ENCODE measurements at regions not wholly inside any gene's neighbourhood (a gene's known extent, or its start where the extent isn't known, plus 50 kb on each side); places are given as distances from the start of the nearest gene placed in this dataset.

DNA sequence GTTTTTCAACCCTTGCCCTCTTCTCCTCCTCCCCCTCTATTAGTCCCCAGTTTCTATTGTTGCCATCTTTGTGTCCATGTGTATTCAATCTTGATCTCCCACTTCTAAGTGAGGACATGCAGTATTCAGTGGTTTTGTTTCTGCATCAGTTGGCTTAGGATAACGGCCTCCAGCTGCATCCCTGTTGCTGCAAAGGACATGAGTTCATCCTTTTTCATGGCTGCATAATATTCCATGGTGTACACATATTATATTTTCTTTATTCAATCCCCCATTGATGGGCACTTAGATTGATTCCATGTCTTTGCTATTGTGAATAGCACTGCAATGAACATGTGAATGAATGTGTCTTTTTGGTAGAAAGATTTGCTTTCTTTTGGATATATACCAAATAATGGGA lies 190.4 kb upstream of the LYZL1 start:
- no peak overlapping the region for H3K9ac ChIP-seq (ENCODE audit: low read depth, low read length)
- H3K4me1 ChIP-seq (ENCODE audit: insufficient read depth, low read length), result peaks cover 10% of the 10 kb centered on the region
- no peaks in the 10 kb centered on the region for H3K36me3 ChIP-seq (ENCODE audit: insufficient read depth, low read length)
- H3K9me3 ChIP-seq (ENCODE audit: control insufficient read depth, insufficient read depth, low read length), result no peaks in the 10 kb centered on the region; the same call in 1 of the 2 replicates

DNA sequence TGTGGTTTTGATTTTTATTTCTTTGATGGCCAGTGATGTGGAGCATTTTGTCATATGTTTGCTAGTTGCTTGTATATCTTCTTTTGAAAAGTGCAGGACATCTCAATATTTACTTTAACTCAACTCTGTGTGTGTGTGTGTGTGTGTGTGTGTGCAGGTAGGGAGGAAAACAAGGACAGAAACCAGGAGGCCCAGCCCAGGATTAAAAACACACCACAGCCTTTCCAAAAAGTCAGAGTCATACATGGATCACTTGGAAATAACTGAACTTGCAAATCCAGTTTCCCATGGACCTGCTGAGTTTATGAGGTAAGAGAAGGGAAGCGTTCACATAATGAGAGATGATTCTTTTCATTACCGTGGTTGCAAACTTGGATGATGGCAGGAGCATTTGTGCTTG lies 189.9 kb upstream of the LYZL1 start:
- peaks cover 10% of the 10 kb centered on the region for H3K4me1 ChIP-seq (ENCODE audit: insufficient read depth, low read length)
- H3K9ac ChIP-seq (ENCODE audit: low read depth, low read length), result no peak overlapping the region
- H3K36me3 ChIP-seq (ENCODE audit: insufficient read depth, low read length), result no peaks in the 10 kb centered on the region
- no peaks in the 10 kb centered on the region for H3K9me3 ChIP-seq (ENCODE audit: control insufficient read depth, insufficient read depth, low read length)

DNA sequence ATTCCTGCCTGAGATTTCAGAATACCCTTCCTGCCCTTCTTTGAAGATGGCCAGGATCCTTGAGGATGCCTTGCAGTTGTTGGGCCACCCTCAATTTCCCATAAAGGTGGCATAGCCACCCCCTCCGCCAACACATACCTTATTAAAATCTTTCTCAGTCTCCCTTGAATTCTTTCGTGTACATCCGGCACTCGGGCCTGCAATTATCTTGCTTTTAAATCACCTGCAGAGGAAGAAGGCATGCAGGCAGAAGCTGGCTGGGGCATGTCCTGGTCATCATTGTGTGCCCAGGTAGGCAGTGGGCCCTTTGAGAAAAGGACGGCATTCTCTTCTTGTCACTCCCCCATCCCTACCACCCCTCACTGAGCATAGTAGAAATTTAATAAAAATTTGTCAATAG lies 189.5 kb upstream of the LYZL1 start:
- Histone ChIP-seq H3K4me1 (ENCODE audit: insufficient read depth, low read length) (peaks cover 10% of the 10 kb centered on the region), H3K9ac (ENCODE audit: low read depth, low read length) (no peak overlapping the region), H3K9me3 (ENCODE audit: control insufficient read depth, insufficient read depth, low read length) (no peaks in the 10 kb centered on the region), H3K36me3 (ENCODE audit: insufficient read depth, low read length) (no peaks in the 10 kb centered on the region)

DNA sequence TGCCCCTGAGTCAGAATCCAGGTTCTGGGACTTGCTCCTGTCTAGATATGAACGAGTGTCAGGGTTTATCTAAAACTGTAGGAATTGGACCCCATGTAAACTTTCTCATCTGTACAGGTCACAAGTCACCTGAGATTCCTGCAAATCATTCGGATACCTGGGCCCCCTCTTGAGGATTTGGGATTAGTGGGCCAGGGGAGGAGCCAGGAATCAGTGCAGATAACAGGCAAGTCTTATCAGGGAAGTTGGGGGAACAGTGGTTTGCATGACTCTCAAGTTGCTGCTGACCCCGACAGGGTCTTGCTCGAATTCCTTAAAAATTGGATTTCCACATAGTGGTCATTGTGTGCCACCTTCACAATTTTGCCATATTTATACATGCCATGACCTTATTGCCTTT lies 188.4 kb upstream of the LYZL1 start:
- Histone ChIP-seq H3K9me3 (ENCODE audit: control insufficient read depth, insufficient read depth, low read length) (no peaks in the 10 kb centered on the region; the same call in 1 of the 2 replicates), H3K4me1 (ENCODE audit: insufficient read depth, low read length) (peaks cover 16% of the 10 kb centered on the region)

DNA sequence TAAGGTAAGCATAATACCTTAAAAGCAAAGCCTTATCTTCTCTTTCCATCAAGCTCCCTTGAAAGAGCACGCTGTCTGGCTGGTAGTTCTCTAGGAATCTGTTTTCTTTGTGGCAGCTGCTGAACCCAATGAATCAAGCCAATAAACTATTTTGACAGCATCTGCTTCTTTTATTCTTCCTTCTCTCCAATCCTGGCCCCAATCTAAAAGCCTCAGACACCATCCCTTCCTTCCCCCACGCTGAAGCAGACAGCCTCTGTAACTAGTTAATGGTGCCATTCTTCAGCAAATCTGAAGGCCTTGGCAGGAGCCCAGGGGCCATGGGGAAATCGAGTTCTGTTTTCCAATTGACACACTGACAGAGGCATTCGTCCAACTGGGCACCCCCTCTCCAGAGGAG lies 186.6 kb upstream of the LYZL1 start:
- no peaks in the 10 kb centered on the region for H3K36me3 ChIP-seq (ENCODE audit: insufficient read depth, low read length)
- no peaks in the 10 kb centered on the region; the same call in 1 of the 2 replicates for H3K9me3 ChIP-seq (ENCODE audit: control insufficient read depth, insufficient read depth, low read length)

More for the DNA sequence above, 188.4 kb upstream of the LYZL1 start:
- Histone ChIP-seq H3K36me3 (ENCODE audit: insufficient read depth, low read length) (no peaks in the 10 kb centered on the region), H3K9ac (ENCODE audit: low read depth, low read length) (no peak overlapping the region)

DNA sequence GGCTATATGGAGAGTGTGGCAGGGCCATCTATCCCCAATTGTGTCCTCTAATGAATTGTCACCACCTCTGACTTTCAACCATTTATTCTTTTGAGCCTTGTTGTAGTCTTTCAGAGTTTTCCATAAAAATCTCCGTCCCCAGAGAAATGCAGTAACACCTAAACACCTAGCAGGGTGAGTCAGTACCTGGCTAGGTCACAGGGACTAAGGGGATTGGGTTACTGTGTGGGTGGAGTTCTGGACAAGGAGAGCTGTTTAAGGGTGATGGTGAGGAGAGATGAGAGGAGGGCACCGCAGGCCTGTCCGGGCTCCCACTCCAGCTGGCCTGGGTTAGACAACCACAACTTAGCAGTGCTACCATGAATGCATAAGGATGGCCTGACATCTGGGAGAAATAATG lies 186.2 kb upstream of the LYZL1 start:
- peaks cover 14% of the 10 kb centered on the region for H3K4me1 ChIP-seq (ENCODE audit: insufficient read depth, low read length)

More for the DNA sequence above, 186.6 kb upstream of the LYZL1 start:
- Histone ChIP-seq H3K9ac (ENCODE audit: low read depth, low read length) (no peak overlapping the region), H3K4me1 (ENCODE audit: insufficient read depth, low read length) (peaks cover 14% of the 10 kb centered on the region)

DNA sequence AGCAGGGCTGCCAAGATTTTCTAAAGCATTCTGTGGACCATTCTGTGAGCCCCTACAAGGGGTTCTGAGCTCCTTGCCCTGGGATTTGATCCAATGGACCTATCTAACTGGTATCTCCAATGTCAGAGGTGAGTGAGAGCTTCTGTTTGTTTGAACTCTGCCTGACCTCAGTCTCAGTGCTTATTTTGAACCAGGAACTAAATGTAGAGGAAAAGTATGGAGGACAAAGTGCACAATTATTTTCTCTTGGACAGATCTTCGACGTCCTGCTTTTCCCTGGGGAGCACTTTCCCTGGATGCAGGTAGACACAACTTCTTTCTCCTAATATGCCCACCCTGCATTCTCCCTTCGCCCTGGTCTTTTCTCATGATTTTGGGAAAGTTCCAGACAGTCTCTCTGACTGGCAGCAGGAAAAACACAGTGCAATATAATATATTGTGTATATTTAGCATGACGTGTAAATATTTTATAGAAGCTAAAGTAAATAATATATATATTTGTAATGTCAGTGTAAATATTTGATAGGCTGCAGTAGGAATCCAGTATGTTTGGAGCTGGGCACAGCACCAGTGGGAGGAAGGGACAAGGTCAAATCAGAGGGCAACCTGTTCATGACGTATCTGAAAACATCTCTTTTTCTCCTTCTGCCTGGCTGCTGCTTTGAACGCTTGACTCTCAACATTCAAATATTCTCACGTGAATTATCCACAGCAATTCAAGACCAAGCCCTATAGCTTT lies 184.0 kb upstream of the LYZL1 start:
- H3K4me1 ChIP-seq (ENCODE audit: insufficient read depth, low read length), result peaks cover 15% of the 10 kb centered on the region
- H3K36me3 ChIP-seq (ENCODE audit: insufficient read depth, low read length), result no peaks in the 10 kb centered on the region
- H3K9ac ChIP-seq (ENCODE audit: low read depth, low read length), result no peak overlapping the region
- H3K9me3 ChIP-seq (ENCODE audit: control insufficient read depth, insufficient read depth, low read length), result no peaks in the 10 kb centered on the region; the same call in 1 of the 2 replicates

More for the DNA sequence above, 186.2 kb upstream of the LYZL1 start:
- H3K9me3 ChIP-seq (ENCODE audit: control insufficient read depth, insufficient read depth, low read length), result no peaks in the 10 kb centered on the region; the same call in 1 of the 2 replicates
- H3K9ac ChIP-seq (ENCODE audit: low read depth, low read length), result no peak overlapping the region
- no peaks in the 10 kb centered on the region for H3K36me3 ChIP-seq (ENCODE audit: insufficient read depth, low read length)

DNA sequence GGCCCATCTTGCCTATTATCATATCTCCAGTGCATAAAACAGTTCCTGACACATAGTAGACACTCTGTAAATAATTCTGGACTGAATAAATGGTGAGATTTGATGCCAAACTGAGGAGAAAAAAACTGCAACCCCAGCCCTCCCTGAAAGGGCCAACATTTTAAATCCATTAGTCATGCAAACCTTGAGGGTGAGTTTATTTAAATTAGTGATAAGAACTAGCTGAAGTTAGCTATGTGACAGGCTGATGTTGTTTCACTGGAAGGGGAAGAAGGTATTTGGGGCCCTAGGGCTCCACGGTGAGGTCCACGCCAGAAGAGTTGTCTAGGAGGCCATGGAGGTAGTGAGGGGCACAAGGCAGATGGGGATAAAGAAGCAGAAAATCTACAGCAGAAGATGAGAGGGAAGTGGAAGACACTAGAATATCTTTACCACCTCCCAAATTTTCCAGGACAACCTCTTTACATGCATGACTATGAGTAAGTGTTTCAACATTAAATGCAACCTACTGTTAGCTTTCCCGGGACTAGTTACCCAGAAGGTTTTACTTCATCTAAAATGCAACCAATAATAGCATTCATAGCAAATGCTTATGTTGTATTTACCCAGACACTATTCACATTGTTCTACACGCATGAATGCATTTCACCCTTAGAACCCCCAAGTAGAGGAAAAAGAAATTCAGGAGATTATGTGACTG lies 183.2 kb upstream of the LYZL1 start:
- peaks cover 19% of the 10 kb centered on the region for H3K4me1 ChIP-seq (ENCODE audit: insufficient read depth, low read length)
- no peak overlapping the region for H3K9ac ChIP-seq (ENCODE audit: low read depth, low read length)
- H3K36me3 ChIP-seq (ENCODE audit: insufficient read depth, low read length), result no peaks in the 10 kb centered on the region
- H3K9me3 ChIP-seq (ENCODE audit: control insufficient read depth, insufficient read depth, low read length), result no peaks in the 10 kb centered on the region; the same call in 1 of the 2 replicates

DNA sequence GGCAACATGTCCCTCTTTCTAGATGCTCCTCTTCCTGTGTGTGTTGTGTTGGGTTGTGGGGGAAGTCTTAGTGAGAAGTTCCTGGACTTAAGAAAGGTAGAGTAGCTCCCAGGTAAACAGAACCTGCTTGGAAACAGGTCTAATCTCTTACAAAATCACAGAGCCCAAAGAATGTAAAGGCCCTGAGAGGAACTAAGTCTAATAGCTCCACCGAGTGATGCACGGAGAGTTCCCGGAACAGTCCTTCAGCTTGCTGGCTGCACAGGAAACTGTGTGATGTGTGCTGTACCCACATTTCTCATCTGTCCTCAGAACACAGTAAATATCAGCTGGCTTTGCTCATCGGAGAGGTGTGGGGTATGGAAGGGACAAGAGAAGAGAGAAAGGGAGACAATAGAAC lies 182.6 kb upstream of the LYZL1 start:
- no peaks in the 10 kb centered on the region; the same call in 1 of the 2 replicates for H3K9me3 ChIP-seq (ENCODE audit: control insufficient read depth, insufficient read depth, low read length)
- H3K9ac ChIP-seq (ENCODE audit: low read depth, low read length), result no peak overlapping the region
- H3K36me3 ChIP-seq (ENCODE audit: insufficient read depth, low read length), result no peaks in the 10 kb centered on the region

DNA sequence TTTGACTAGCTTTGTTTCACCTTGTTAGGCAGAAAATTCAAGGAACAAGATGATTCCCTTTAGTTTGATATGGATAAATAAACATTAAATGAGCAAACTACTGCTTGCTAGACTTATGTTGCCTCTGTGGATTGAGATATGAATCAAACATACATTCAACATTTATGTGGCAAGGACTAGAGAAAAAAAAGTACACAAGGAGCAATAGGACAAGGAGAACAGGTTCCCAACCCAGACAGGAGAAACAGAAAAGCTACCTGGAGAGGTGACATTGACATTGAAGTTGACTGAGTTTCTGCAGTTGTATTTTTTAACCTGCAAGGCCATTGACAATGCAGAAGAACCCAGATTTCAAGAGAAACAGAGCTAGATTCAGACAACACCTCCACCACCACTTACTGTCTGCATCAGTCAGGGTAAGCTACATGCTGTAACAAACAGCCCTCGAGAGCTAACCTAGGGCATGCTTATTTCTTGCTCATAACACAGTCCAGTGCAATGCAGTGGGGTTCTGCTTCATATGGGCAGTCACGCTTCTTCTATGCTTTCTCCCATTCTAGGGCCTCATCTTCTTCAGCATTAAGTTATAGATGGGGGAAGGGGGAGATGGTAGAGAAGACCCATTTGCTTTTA lies 180.9 kb upstream of the LYZL1 start:
- Histone ChIP-seq H3K9ac (ENCODE audit: low read depth, low read length) (no peak overlapping the region), H3K4me1 (ENCODE audit: insufficient read depth, low read length) (peaks cover 19% of the 10 kb centered on the region), H3K9me3 (ENCODE audit: control insufficient read depth, insufficient read depth, low read length) (no peaks in the 10 kb centered on the region; the same call in 1 of the 2 replicates), H3K36me3 (ENCODE audit: insufficient read depth, low read length) (no peaks in the 10 kb centered on the region)

More for the DNA sequence above, 182.6 kb upstream of the LYZL1 start:
- H3K4me1 ChIP-seq (ENCODE audit: insufficient read depth, low read length), result peaks cover 19% of the 10 kb centered on the region

DNA sequence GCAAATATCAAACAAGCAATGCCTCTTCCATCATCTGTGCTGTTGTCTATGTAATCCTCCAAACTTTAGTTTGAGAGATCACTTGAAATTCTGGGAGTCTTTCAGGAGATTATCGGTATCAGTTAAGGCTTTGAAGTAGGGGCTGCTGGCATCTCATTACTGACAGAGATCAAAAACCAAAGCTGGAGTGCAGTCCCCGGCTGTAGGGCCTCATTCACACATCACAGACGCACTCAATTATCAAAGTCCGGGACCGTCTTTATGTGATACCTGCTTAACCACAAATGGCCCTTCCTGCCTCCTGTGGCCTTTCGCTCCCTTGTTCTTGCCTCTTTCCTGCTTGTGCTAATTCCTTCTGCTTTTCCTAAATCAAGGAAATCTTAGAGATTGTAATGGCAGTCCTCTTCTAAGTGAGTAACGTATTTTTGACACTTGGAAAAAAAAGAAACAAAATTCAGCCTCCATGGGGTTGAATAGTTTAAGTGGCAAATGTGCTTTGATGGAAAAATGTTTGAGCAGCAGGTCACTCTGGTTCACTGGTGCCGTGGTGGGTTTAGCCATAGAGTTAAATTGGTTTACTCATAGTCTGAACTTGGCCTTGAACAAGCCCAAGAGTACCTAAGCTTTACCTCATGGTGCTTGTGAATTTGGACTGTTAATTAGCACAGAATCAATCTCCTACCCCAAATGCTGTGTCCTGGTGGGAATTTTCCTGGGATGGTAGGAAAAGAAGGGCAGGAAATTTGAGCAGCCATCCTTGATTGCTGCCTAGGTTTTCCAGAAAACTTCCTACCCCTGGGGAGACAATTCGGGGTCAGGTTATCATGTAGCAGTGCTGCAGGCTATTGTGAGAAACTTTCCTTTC lies 178.9 kb upstream of the LYZL1 start:
- Histone ChIP-seq H3K36me3 (ENCODE audit: insufficient read depth, low read length) (no peaks in the 10 kb centered on the region), H3K4me1 (ENCODE audit: insufficient read depth, low read length) (peaks cover 19% of the 10 kb centered on the region), H3K9me3 (ENCODE audit: control insufficient read depth, insufficient read depth, low read length) (no peaks in the 10 kb centered on the region), H3K9ac (ENCODE audit: low read depth, low read length) (no peak overlapping the region)

DNA sequence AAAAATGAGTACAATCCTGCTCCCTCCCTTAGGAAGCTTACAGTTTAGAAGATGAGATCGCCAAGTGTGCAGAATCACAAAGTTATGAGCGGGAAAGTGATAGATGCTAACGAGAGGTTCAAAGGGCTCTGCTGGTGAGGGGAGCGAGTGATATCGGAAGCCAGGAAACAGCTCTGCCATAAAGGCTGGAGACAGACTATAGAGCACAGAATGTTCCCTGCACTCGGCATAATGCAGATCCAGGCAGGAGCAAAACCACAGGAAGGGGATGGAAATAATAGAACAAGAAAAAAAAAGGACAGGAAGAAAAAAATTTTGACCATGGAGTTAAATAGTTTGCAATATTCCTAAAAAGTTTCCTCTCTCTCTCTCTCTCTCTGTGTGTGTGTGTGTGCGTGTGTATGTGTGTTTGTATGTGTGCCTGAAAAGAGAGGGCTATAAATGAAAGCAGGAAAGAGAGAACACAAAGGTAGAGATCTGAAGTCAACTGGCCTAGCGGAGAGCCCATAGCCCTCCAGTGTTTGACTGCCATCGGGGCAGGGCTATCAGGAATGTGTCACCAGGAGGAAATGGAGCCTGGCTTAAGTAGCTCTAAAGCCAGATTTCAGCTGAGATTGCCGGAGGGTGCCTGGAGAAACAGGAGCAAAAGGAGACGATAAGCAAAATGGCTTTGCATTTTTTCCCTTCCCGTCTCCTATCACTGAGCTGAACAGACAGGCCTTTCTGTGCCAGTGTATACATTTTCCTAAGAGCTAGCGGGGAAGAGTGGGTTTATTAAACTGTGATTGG lies 175.8 kb upstream of the LYZL1 start:
- peaks cover 10% of the 10 kb centered on the region for H3K9me3 ChIP-seq (ENCODE audit: control insufficient read depth, insufficient read depth, low read length)
- peaks cover 5% of the 10 kb centered on the region; the same call in 1 of the 2 replicates for H3K4me1 ChIP-seq (ENCODE audit: insufficient read depth, low read length)
- no peak overlapping the region for H3K9ac ChIP-seq (ENCODE audit: low read depth, low read length)
- H3K36me3 ChIP-seq (ENCODE audit: insufficient read depth, low read length), result no peaks in the 10 kb centered on the region

DNA sequence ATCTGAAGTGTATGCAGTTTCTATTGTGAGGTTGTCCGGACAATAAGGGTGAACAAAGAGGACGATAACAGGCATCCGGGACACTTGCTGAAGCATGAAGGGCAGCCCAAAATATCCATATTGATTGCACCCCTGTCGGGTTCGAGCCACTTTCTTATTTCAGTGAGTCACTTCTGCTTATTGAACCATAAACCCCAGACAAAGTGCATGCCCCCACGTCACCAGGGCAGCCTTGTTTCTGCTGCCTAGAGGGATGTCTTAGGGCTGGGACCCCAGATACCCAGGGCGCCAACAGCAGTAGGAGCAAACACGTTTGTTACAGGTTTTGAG lies 175.3 kb upstream of the LYZL1 start:
- Histone ChIP-seq H3K4me1 (ENCODE audit: insufficient read depth, low read length) (peaks cover 5% of the 10 kb centered on the region; the same call in 1 of the 2 replicates), H3K9me3 (ENCODE audit: control insufficient read depth, insufficient read depth, low read length) (peaks cover 10% of the 10 kb centered on the region), H3K36me3 (ENCODE audit: insufficient read depth, low read length) (no peaks in the 10 kb centered on the region)

More for the DNA sequence above, 175.3 kb upstream of the LYZL1 start:
- no peak overlapping the region for H3K9ac ChIP-seq (ENCODE audit: low read depth, low read length)
